ENCODE measurements at regions not wholly inside any gene's neighbourhood (a gene's known extent, or its start where the extent isn't known, plus 50 kb on each side); places are given as distances from the start of the nearest gene placed in this dataset.

DNA sequence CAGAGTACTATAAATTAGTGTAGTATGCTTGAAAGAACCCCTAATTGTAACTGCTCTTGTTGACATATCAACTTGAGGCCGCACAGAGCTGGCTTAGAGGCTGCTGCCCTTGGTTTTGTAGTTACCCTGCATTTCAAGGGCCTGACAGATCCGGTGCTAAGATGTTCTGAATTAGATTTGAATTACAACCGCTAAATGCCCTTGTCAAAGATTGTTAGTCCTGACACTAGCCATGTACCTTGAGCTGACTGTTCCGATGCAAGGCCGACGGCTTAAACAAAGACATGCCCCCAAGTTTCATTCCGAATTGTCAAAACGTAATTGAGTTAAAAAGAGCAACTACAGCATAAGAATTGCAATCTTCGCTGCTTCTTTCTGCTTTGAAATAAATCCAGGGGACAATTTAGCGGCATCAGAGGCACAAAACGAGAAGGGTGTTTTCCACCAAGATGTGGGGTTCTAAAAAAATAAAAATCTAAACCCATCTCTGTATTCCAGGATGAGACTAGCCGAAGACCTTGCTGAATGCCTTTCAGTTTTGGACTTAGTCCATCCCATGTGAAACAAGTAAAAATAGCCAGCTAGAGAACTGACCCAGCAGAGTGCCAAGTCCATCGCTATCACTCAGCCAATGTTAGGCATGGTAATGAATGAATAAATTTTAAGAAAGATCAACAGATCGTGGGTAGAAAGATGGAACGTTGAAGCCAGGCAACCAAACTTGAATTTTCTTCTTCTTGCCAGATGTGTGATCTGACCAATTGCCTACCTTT is 148.7 kb downstream of the DICER1 start:
- intact Hi-C loops (cut with DNase I), result no loop called here
- H3K4me3 ChIP-seq, result no peak overlapping the region
- TF ChIP-seq, protein P1, sequence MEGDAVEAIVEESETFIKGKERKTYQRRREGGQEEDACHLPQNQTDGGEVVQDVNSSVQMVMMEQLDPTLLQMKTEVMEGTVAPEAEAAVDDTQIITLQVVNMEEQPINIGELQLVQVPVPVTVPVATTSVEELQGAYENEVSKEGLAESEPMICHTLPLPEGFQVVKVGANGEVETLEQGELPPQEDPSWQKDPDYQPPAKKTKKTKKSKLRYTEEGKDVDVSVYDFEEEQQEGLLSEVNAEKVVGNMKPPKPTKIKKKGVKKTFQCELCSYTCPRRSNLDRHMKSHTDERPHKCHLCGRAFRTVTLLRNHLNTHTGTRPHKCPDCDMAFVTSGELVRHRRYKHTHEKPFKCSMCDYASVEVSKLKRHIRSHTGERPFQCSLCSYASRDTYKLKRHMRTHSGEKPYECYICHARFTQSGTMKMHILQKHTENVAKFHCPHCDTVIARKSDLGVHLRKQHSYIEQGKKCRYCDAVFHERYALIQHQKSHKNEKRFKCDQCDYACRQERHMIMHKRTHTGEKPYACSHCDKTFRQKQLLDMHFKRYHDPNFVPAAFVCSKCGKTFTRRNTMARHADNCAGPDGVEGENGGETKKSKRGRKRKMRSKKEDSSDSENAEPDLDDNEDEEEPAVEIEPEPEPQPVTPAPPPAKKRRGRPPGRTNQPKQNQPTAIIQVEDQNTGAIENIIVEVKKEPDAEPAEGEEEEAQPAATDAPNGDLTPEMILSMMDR (IDR thresholded peaks at IDR 0.05), result no peak
- TF ChIP-seq POLR2A (IDR thresholded peaks at IDR 0.05), result no peak
- DNase-seq, result no peak
- no peaks in the 10 kb centered on the region for H3K9me3 ChIP-seq
- H3K27me3 ChIP-seq, result no peaks in the 10 kb centered on the region
- H3K36me3 ChIP-seq (replicated peaks in 1 of 2; ENCODE audit: insufficient read depth in 1 of 2, low read depth in 2 of 2), result no peaks in the 10 kb centered on the region
- no peak overlapping the region for H3K27ac ChIP-seq
- no peaks in the 10 kb centered on the region for H3K4me1 ChIP-seq
- no peak for ATAC-seq
- WGBS, 2 donors, result 79 to 84% methylated on average over 15 of the region's 15 CpGs

DNA sequence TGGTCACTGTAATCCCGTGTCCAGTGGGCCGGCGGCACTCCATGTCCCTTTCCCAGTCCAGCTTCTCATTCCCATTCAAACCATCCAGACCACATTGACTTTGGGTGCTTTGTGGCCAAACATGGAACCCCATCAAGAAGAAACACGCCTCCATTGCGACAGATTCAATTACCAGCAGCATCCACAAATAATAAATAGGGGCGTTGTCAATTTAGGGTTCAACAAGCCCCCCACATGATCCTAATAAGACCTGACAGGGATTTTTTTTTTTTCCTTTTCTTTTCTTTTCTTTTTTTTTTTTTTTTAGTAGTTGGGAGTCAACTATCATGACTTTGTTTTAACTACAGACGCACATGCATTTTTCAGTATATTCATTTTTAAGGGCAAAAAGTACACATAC is 149.4 kb downstream of the DICER1 start:
- ATAC-seq, result no peak
- no peaks in the 10 kb centered on the region for H3K9me3 ChIP-seq
- no peaks in the 10 kb centered on the region for H3K27me3 ChIP-seq
- no peaks in the 10 kb centered on the region for H3K4me1 ChIP-seq
- H3K4me3 ChIP-seq, result no peak overlapping the region
- H3K36me3 ChIP-seq (replicated peaks in 1 of 2; ENCODE audit: insufficient read depth in 1 of 2, low read depth in 2 of 2), result no peaks in the 10 kb centered on the region
- 80 to 89% methylated on average over 7 of the region's 7 CpGs for WGBS, 2 donors
- H3K27ac ChIP-seq, result no peak overlapping the region
- intact Hi-C loops (cut with DNase I), result no loop called here
- TF ChIP-seq POLR2A (IDR thresholded peaks at IDR 0.05), result no peak
- TF ChIP-seq, protein P1 (IDR thresholded peaks at IDR 0.05), result no peak
- no peak for DNase-seq

DNA sequence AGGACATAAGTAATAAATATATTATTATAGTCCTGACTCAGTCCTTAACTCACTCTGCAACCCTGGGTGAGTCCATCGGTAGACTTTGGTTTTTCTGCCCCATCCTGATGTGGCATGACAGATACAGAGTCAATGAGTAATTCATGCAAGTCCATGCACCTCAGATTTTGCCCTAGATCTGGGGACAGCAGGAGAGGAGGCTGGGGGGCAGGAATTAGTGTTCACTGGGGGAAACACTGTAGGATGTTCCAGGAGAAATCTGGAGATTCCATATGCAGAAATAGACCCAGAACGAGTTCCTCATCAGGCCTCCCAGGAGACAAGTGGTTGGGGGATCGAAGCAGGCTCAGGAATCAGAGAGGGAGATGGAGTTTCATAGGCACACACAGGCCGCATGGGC is 150.8 kb downstream of the DICER1 start:
- intact Hi-C loops (cut with DNase I), result no loop called here
- Histone ChIP-seq H3K9me3 (no peaks in the 10 kb centered on the region), H3K4me3 (no peak overlapping the region), H3K27me3 (no peaks in the 10 kb centered on the region), H3K36me3 (replicated peaks in 1 of 2; ENCODE audit: insufficient read depth in 1 of 2, low read depth in 2 of 2) (no peaks in the 10 kb centered on the region), H3K4me1 (no peaks in the 10 kb centered on the region), H3K27ac (no peak overlapping the region)
- TF ChIP-seq POLR2A (IDR thresholded peaks at IDR 0.05), result no peak
- TF ChIP-seq, protein P1 (IDR thresholded peaks at IDR 0.05), result no peak
- 67 to 82% methylated on average over 4 of the region's 4 CpGs for WGBS, 2 donors
- DNase-seq (no peak), ATAC-seq (no peak)

DNA sequence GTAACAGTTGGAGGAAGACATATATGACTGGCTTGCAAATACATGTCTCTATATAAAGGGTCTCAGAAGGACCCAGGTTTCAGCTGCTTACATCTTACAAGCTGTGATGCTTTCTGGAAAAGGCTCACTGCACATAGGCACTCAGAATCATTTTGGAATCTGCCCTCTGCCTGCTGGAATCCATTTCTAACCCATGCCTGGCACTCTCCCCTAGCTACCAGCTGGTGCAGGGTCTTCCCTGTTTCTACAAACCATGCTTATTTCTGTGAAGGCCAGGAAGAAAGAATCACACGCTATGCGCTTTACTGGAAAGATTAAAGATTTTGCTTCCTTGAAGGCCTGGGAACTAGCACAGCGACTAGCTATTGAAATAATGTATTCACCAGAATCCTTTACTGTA is 151.3 kb downstream of the DICER1 start:
- Histone ChIP-seq H3K9me3 (no peaks in the 10 kb centered on the region), H3K4me3 (no peak overlapping the region), H3K4me1 (no peaks in the 10 kb centered on the region), H3K27me3 (no peaks in the 10 kb centered on the region), H3K27ac (no peak overlapping the region), H3K36me3 (replicated peaks in 1 of 2; ENCODE audit: insufficient read depth in 1 of 2, low read depth in 2 of 2) (no peaks in the 10 kb centered on the region)
- no peak for DNase-seq
- intact Hi-C loops (cut with DNase I), result no loop called here
- 90 to 93% methylated on average over 3 of the region's 3 CpGs for WGBS, 2 donors
- TF ChIP-seq POLR2A (IDR thresholded peaks at IDR 0.05), result no peak
- TF ChIP-seq, protein P1 (IDR thresholded peaks at IDR 0.05), result no peak
- no peak for ATAC-seq
